ENCODE measurements at regions not wholly inside any gene's neighbourhood (a gene's known extent, or its start where the extent isn't known, plus 50 kb on each side); places are given as distances from the start of the nearest gene placed in this dataset.

- TF ChIP-seq CTCF (IDR thresholded peaks at IDR 0.05) (no peak), POLR2A (IDR thresholded peaks at IDR 0.05) (no peak), EP300 (IDR thresholded peaks at IDR 0.05) (no peak)
Observed at GRCh38 chr7:56483861-56484550, 367.8 kb upstream of the NUPR2 start.
